HEK293 (cell line): ENCODE measurements at regions not wholly inside any gene's neighbourhood (a gene's known extent, or its start where the extent isn't known, plus 50 kb on each side); places are given as distances from the start of the nearest gene placed in this dataset.

Experiments
- CTCF ChIA-PET: fragments of 350-600 bp; formaldehyde crosslinking; extraction: SDS; loops from one replicate; lab custom pipeline; 2021; ENCODE audit warnings: antibody characterized with exemption; lab: Yijun Ruan, JAX
- POLR2A ChIA-PET: fragments of 300-600 bp; formaldehyde crosslinking; extraction: SDS; loops from one replicate; lab custom pipeline; 2020; ENCODE audit warnings: antibody characterized with exemption, inconsistent platforms; lab: Yijun Ruan, JAX
- H3K27ac ChIP-seq: fragments of 200-500 bp; sonication (Bioruptor generic); 2 replicates; pipeline ENCODE4 v1.5.1; 2014; ENCODE audit warnings: low read depth, low read length, control low read depth, inconsistent platforms; ENCODE audit errors: extremely low read depth
- H3K36me3 ChIP-seq, 2 experiments: fragments of 200-500 bp in 1 of 2; sonication (Bioruptor generic) in 1 of 2; 1 replicate in 1 of 2; 2 replicates in 1 of 2; pipeline ENCODE4 v1.5.1; 2014 to 2017; ENCODE audit warnings: inconsistent platforms in 2 of 2, low read length in 2 of 2; ENCODE audit not compliant: control insufficient read depth in 2 of 2, insufficient read depth in 1 of 2
- H3K4me1 ChIP-seq: fragments of 200-500 bp; sonication (Bioruptor generic); 2 replicates; pipeline ENCODE4 v1.5.1; 2014; ENCODE audit warnings: mild to moderate bottlenecking, low read length, inconsistent platforms; ENCODE audit not compliant: control insufficient read depth, insufficient read depth
- H3K4me3 ChIP-seq: 2 replicates; pipeline ENCODE4 v1.5.1; 2011; ENCODE audit warnings: low read depth, mild to moderate bottlenecking, control low read depth, low read length, moderate library complexity
- H3K9me3 ChIP-seq: fragments of 200-500 bp; sonication (Bioruptor generic); 2 replicates; pipeline ENCODE4 v1.5.1; 2014; ENCODE audit warnings: low read depth, low read length, inconsistent platforms; ENCODE audit not compliant: control insufficient read depth, insufficient read depth
- BCL11A ChIP-seq: fragments of 450-650 bp; formaldehyde crosslinking; IDR thresholded peaks from 2 replicates; pipeline ENCODE4 v1.5.1; 2016; ENCODE audit warnings: low read depth, missing biosample characterization, missing genetic modification characterization
- HOXD13 ChIP-seq: sonication (generic); formaldehyde crosslinking; IDR thresholded peaks from 2 replicates; pipeline ENCODE4 v1.8.0; 2022; ENCODE audit warnings: missing genetic modification reagents, borderline replicate concordance
- KLF1 ChIP-seq: fragments of 450-650 bp; formaldehyde crosslinking; IDR thresholded peaks from 2 replicates; pipeline ENCODE4 v1.5.1; 2016; ENCODE audit warnings: missing biosample characterization, missing genetic modification characterization
- RBAK ChIP-seq: fragments of 450-650 bp; formaldehyde crosslinking; IDR thresholded peaks from 2 replicates; pipeline ENCODE4 v1.5.1; 2016; ENCODE audit warnings: missing biosample characterization, missing genetic modification characterization
- ZFP3 ChIP-seq: fragments of 450-650 bp; formaldehyde crosslinking; IDR thresholded peaks from 2 replicates; pipeline ENCODE4 v1.5.1; 2016; ENCODE audit warnings: low read depth, missing biosample characterization, missing genetic modification characterization
- ZNF146 ChIP-seq: fragments of 450-650 bp; formaldehyde crosslinking; IDR thresholded peaks from 2 replicates; pipeline ENCODE4 v1.5.1; 2016; ENCODE audit warnings: missing biosample characterization, missing genetic modification characterization
- ZNF19 ChIP-seq: fragments of 450-650 bp; formaldehyde crosslinking; IDR thresholded peaks from 2 replicates; pipeline ENCODE4; 2016; ENCODE audit warnings: missing biosample characterization, missing genetic modification characterization, low read depth
- ZNF202 ChIP-seq: fragments of 450-650 bp; formaldehyde crosslinking; IDR thresholded peaks from 2 replicates; pipeline ENCODE4 v1.5.1; 2016; ENCODE audit warnings: missing biosample characterization, missing genetic modification characterization, borderline replicate concordance
- ZNF223 ChIP-seq: fragments of 450-650 bp; formaldehyde crosslinking; IDR thresholded peaks from 2 replicates; pipeline ENCODE4 v1.5.1; 2016; ENCODE audit warnings: missing biosample characterization, missing genetic modification characterization
- ZNF274 ChIP-seq, 2 experiments: fragments of 200-500 bp in 1 of 2; fragments of 450-650 bp in 1 of 2; sonication (Bioruptor generic) in 1 of 2; formaldehyde crosslinking in 1 of 2; IDR thresholded peaks; 2 replicates each; pipeline versions ENCODE4 v1.5.1 to v1.6.1; 2014 to 2016; ENCODE audit warnings: borderline replicate concordance in 1 of 2, inconsistent platforms in 1 of 2, low read length in 1 of 2, missing biosample characterization in 1 of 2, missing genetic modification characterization in 1 of 2
- ZNF341 ChIP-seq: fragments of 450-650 bp; formaldehyde crosslinking; IDR thresholded peaks from 2 replicates; pipeline ENCODE4; 2016; ENCODE audit warnings: low read depth, missing biosample characterization, missing genetic modification characterization
- ZNF473 ChIP-seq: fragments of 450-650 bp; formaldehyde crosslinking; IDR thresholded peaks from 2 replicates; pipeline ENCODE4 v1.5.1; 2017; ENCODE audit warnings: missing biosample characterization, missing genetic modification characterization
- ZNF501 ChIP-seq: fragments of 450-650 bp; formaldehyde crosslinking; IDR thresholded peaks from 2 replicates; pipeline ENCODE4 v1.5.1; 2016; ENCODE audit warnings: missing biosample characterization, missing genetic modification characterization
- ZNF555 ChIP-seq: fragments of 450-650 bp; formaldehyde crosslinking; conservative IDR thresholded peaks from 2 replicates; pipeline ENCODE4 v1.5.1; 2017; ENCODE audit warnings: missing biosample characterization, mild to moderate bottlenecking, missing genetic modification characterization, inconsistent platforms
- ZNF658 ChIP-seq: fragments of 450-650 bp; formaldehyde crosslinking; IDR thresholded peaks from 2 replicates; pipeline ENCODE4; 2016; ENCODE audit warnings: missing biosample characterization, missing genetic modification characterization
- ZNF707 ChIP-seq: fragments of 450-650 bp; formaldehyde crosslinking; IDR thresholded peaks from 2 replicates; pipeline ENCODE4 v1.5.1; 2016; ENCODE audit warnings: missing biosample characterization, missing genetic modification characterization
- ZNF843 ChIP-seq: fragments of 450-650 bp; formaldehyde crosslinking; IDR thresholded peaks from 2 replicates; pipeline ENCODE4 v1.5.1; 2016; ENCODE audit warnings: missing biosample characterization, missing genetic modification characterization
- ZSCAN30 ChIP-seq: fragments of 450-650 bp; IDR thresholded peaks from 2 replicates; pipeline ENCODE4 v1.5.1; 2018; ENCODE audit warnings: missing biosample characterization, mild to moderate bottlenecking, missing genetic modification characterization, moderate library complexity
- TF ChIP-seq, protein P1 (sequence below): fragments of 450-650 bp; formaldehyde crosslinking; IDR thresholded peaks from 2 replicates; pipeline ENCODE4 v1.5.1; 2017; ENCODE audit warnings: missing biosample characterization, missing genetic modification characterization
- TF ChIP-seq, protein P2 (sequence below): fragments of 450-650 bp; formaldehyde crosslinking; IDR thresholded peaks from 2 replicates; pipeline ENCODE4 v1.5.1; 2016; ENCODE audit warnings: missing biosample characterization, missing genetic modification characterization
- TF ChIP-seq, protein P3 (sequence below): fragments of 450-650 bp; formaldehyde crosslinking; IDR thresholded peaks from 2 replicates; pipeline ENCODE4 v1.5.1; 2016; ENCODE audit warnings: missing biosample characterization, missing genetic modification characterization, borderline replicate concordance
- TF ChIP-seq, protein P4 (sequence below): fragments of 450-650 bp; formaldehyde crosslinking; IDR thresholded peaks from 2 replicates; pipeline ENCODE4 v1.5.1; 2017; ENCODE audit warnings: missing biosample characterization, missing genetic modification characterization

DNA sequence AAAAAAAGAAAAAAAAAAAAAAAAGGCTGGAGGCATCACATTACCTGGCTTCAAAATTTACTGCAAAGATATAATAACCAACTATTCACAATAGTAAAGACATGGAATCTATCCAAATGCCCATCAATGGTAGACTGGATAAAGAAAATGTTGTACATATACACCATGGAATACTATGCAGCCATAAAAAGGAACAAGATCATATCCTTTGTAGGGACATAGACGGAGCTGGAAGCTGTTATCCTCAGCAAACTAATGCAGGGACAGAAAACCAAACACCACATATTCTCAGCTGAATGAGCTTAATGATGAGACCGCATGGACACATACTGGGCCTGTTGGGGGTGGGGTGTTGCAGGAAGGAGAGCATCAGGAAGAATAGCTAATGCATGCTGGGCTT, 330.5 kb downstream of the SRGAP2C start:
- ChIA-PET CTCF (no interaction called here), POLR2A (no interaction called here)
- no peaks in the 10 kb centered on the region for H3K4me1 ChIP-seq
- no peaks in the 10 kb centered on the region for H3K36me3 ChIP-seq
- H3K4me3 ChIP-seq = no peak overlapping the region
- no peak overlapping the region for H3K27ac ChIP-seq
- TF ChIP-seq ZNF501 (tag by site-specific recombination) = no peak
- TF ChIP-seq, protein P1, sequence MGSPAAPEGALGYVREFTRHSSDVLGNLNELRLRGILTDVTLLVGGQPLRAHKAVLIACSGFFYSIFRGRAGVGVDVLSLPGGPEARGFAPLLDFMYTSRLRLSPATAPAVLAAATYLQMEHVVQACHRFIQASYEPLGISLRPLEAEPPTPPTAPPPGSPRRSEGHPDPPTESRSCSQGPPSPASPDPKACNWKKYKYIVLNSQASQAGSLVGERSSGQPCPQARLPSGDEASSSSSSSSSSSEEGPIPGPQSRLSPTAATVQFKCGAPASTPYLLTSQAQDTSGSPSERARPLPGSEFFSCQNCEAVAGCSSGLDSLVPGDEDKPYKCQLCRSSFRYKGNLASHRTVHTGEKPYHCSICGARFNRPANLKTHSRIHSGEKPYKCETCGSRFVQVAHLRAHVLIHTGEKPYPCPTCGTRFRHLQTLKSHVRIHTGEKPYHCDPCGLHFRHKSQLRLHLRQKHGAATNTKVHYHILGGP (tag by site-specific recombination) = no peak
- no peak for TF ChIP-seq HOXD13 (CRISPR knock-in tag)
- TF ChIP-seq, protein P2, sequence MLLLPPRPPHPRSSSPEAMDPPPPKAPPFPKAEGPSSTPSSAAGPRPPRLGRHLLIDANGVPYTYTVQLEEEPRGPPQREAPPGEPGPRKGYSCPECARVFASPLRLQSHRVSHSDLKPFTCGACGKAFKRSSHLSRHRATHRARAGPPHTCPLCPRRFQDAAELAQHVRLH (tag by site-specific recombination) = 0 out of 2 replicates have a peak, but pooled peaks have one; percentile 31
- no peak for TF ChIP-seq ZNF223
- TF ChIP-seq ZNF146 (tag by site-specific recombination) = peak; percentile 75
- no peaks in the 10 kb centered on the region for H3K9me3 ChIP-seq

DNA sequence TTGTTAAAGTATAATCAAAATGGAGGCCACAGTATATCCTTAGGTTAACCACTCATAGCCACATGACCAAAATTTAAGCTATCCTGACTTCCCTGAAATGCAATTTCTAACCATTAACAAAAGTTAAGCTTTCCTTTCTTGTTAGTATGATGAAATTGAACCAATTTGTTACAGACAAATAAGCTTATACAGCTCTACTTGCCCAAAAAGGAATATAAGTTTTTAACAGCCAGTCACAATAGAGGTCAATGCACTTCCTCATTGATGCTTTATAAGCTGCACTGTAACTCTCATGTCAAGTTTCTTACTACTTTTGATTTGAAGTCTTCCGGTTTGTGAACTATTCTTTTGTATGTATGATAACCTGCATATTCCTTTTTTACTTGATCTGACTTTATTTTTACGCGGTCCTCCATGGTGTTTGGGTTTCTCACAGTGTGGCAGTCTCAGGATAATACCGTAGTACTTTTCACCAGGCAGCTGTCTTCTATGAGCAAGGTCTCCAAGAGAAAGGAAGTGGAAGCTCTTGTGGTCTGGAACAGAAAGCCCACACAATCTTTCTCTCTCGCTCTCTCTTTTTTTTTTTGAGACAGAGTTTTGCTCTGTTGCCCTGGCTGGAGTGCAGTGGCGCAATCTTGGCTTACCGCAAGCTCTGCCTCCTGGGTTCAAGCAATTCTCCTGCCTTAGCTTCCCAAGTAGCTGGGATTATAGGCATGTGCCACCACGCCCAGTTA, 331.6 kb downstream of the SRGAP2C start:
- ChIA-PET POLR2A (interaction anchor here (0.9 kb wide), 1 partner anchor 11 kb away, joined by 3 read pairs; no protein-coding TSS in a partner anchor), CTCF (interaction anchor here (0.6 kb wide), 1 partner anchor 72 kb away, joined by 3 read pairs; no protein-coding TSS in a partner anchor)
- TF ChIP-seq ZNF341 (no peak), ZNF707 (tag by site-specific recombination) (no peak), ZNF223 (no peak), ZNF473 (tag by site-specific recombination) (no peak), ZNF658 (tag by site-specific recombination) (no peak), ZNF843 (tag by site-specific recombination) (no peak), ZNF555 (tag by site-specific recombination) (no peak), ZNF19 (no peak), BCL11A (no peak), ZFP3 (tag by site-specific recombination) (no peak), RBAK (tag by site-specific recombination) (no peak), ZNF202 (tag by site-specific recombination) (no peak), KLF1 (no peak), ZSCAN30 (tag by site-specific recombination) (no peak), ZNF274 (IDR thresholded peaks at IDR 0.05; ENCODE audit: low read length) (no peak), ZNF274 (tag by site-specific recombination; IDR thresholded peaks at IDR 0.05; ENCODE audit: borderline replicate concordance) (no peak)
- TF ChIP-seq, protein P3, sequence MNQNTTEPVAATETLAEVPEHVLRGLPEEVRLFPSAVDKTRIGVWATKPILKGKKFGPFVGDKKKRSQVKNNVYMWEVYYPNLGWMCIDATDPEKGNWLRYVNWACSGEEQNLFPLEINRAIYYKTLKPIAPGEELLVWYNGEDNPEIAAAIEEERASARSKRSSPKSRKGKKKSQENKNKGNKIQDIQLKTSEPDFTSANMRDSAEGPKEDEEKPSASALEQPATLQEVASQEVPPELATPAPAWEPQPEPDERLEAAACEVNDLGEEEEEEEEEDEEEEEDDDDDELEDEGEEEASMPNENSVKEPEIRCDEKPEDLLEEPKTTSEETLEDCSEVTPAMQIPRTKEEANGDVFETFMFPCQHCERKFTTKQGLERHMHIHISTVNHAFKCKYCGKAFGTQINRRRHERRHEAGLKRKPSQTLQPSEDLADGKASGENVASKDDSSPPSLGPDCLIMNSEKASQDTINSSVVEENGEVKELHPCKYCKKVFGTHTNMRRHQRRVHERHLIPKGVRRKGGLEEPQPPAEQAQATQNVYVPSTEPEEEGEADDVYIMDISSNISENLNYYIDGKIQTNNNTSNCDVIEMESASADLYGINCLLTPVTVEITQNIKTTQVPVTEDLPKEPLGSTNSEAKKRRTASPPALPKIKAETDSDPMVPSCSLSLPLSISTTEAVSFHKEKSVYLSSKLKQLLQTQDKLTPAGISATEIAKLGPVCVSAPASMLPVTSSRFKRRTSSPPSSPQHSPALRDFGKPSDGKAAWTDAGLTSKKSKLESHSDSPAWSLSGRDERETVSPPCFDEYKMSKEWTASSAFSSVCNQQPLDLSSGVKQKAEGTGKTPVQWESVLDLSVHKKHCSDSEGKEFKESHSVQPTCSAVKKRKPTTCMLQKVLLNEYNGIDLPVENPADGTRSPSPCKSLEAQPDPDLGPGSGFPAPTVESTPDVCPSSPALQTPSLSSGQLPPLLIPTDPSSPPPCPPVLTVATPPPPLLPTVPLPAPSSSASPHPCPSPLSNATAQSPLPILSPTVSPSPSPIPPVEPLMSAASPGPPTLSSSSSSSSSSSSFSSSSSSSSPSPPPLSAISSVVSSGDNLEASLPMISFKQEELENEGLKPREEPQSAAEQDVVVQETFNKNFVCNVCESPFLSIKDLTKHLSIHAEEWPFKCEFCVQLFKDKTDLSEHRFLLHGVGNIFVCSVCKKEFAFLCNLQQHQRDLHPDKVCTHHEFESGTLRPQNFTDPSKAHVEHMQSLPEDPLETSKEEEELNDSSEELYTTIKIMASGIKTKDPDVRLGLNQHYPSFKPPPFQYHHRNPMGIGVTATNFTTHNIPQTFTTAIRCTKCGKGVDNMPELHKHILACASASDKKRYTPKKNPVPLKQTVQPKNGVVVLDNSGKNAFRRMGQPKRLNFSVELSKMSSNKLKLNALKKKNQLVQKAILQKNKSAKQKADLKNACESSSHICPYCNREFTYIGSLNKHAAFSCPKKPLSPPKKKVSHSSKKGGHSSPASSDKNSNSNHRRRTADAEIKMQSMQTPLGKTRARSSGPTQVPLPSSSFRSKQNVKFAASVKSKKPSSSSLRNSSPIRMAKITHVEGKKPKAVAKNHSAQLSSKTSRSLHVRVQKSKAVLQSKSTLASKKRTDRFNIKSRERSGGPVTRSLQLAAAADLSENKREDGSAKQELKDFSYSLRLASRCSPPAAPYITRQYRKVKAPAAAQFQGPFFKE (tag by site-specific recombination) = no peak
- TF ChIP-seq, protein P4, sequence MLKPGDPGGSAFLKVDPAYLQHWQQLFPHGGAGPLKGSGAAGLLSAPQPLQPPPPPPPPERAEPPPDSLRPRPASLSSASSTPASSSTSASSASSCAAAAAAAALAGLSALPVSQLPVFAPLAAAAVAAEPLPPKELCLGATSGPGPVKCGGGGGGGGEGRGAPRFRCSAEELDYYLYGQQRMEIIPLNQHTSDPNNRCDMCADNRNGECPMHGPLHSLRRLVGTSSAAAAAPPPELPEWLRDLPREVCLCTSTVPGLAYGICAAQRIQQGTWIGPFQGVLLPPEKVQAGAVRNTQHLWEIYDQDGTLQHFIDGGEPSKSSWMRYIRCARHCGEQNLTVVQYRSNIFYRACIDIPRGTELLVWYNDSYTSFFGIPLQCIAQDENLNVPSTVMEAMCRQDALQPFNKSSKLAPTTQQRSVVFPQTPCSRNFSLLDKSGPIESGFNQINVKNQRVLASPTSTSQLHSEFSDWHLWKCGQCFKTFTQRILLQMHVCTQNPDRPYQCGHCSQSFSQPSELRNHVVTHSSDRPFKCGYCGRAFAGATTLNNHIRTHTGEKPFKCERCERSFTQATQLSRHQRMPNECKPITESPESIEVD (tag by site-specific recombination) = no peak
- no peaks in the 10 kb centered on the region for H3K4me1 ChIP-seq
- H3K9me3 ChIP-seq = no peaks in the 10 kb centered on the region
- H3K4me3 ChIP-seq = no peak overlapping the region
- H3K27ac ChIP-seq = no peak overlapping the region
- H3K36me3 ChIP-seq = no peaks in the 10 kb centered on the region
